Lung microvascular endothelial cell (primary cell): ENCODE measurements at regions not wholly inside any gene's neighbourhood (a gene's known extent, or its start where the extent isn't known, plus 50 kb on each side); places are given as distances from the start of the nearest gene placed in this dataset.

Experiments used
- DNase-seq, 2 donors: peaks; one replicate each; pipeline versions ENCODE4 v3.0.0 to v3.0.0-alpha.2; 2010; ENCODE audit warnings: low read depth in 2 of 2

- no peak for DNase-seq
Measured at GRCh38 chr6:170178561-170179477, 112.1 kb downstream of the DLL1 start.

- DNase-seq, result no peak
Measured at GRCh38 chr6:170177772-170178560, 112.9 kb downstream of the DLL1 start.

- DNase-seq, result no peak
Measured at GRCh38 chr6:170176898-170177771, 113.7 kb downstream of the DLL1 start.

GRCh38 chr6:170176136-170176897 lies 114.6 kb downstream of the DLL1 start:
- DNase-seq, result no peak

- no peak for DNase-seq
Measured at GRCh38 chr6:170175644-170176135, 115.2 kb downstream of the DLL1 start.

- DNase-seq, result no peak
Measured at GRCh38 chr6:170174771-170175643, 115.9 kb downstream of the DLL1 start.

- no peak for DNase-seq
Measured at GRCh38 chr6:170174124-170174770, 116.6 kb downstream of the DLL1 start.

- DNase-seq, result no peak
Measured at GRCh38 chr6:170173335-170173881, 117.5 kb downstream of the DLL1 start.

- no peak for DNase-seq
Measured at GRCh38 chr6:170172825-170173256, 118.0 kb downstream of the DLL1 start.

- DNase-seq, result no peak
Measured at GRCh38 chr6:170172392-170172791, 118.5 kb downstream of the DLL1 start.

GRCh38 chr6:170167657-170168159 lies 123.2 kb downstream of the DLL1 start:
- no peak for DNase-seq

- DNase-seq, result no peak
Measured at GRCh38 chr6:170166511-170167122, 124.3 kb downstream of the DLL1 start.

GRCh38 chr6:170165471-170166117 lies 125.3 kb downstream of the DLL1 start:
- DNase-seq, result no peak

GRCh38 chr6:170165085-170165470 lies 125.8 kb downstream of the DLL1 start:
- DNase-seq, result no peak

GRCh38 chr6:170164271-170164900 lies 126.5 kb downstream of the DLL1 start:
- no peak for DNase-seq

- DNase-seq, result no peak
Measured at GRCh38 chr6:170163405-170164170, 127.3 kb downstream of the DLL1 start.
